ENCODE measurements at regions not wholly inside any gene's neighbourhood (a gene's known extent, or its start where the extent isn't known, plus 50 kb on each side); places are given as distances from the start of the nearest gene placed in this dataset.

- no peak for ATAC-seq
- no peaks in the 10 kb centered on the region for H3K4me1 Mint-ChIP-seq (ENCODE audit: low read depth)
- peaks cover 2% of the 10 kb centered on the region for H3K9me3 Mint-ChIP-seq
- ChIA-PET POLR2A (no interaction called here), CTCF (interaction anchor here (2.6 kb wide), 1 partner anchor 190 kb away, joined by 10 read pairs; no protein-coding TSS in a partner anchor)
- H3K27ac Mint-ChIP-seq, result no peak overlapping the region
- DNase-seq, result no peak
- TF ChIP-seq, protein P1, sequence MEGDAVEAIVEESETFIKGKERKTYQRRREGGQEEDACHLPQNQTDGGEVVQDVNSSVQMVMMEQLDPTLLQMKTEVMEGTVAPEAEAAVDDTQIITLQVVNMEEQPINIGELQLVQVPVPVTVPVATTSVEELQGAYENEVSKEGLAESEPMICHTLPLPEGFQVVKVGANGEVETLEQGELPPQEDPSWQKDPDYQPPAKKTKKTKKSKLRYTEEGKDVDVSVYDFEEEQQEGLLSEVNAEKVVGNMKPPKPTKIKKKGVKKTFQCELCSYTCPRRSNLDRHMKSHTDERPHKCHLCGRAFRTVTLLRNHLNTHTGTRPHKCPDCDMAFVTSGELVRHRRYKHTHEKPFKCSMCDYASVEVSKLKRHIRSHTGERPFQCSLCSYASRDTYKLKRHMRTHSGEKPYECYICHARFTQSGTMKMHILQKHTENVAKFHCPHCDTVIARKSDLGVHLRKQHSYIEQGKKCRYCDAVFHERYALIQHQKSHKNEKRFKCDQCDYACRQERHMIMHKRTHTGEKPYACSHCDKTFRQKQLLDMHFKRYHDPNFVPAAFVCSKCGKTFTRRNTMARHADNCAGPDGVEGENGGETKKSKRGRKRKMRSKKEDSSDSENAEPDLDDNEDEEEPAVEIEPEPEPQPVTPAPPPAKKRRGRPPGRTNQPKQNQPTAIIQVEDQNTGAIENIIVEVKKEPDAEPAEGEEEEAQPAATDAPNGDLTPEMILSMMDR (IDR thresholded peaks at IDR 0.05), result no peak
- intact Hi-C loops (cut with micrococcal nuclease), result no loop called here
- no peak overlapping the region for H3K4me3 Mint-ChIP-seq
- H3K27me3 Mint-ChIP-seq, result no peaks in the 10 kb centered on the region
- H3K36me3 Mint-ChIP-seq (ENCODE audit: low read depth), result no peaks in the 10 kb centered on the region
Measured at GRCh38 chr11:95515371-95515770, 274.2 kb downstream of the FAM76B start.

DNA sequence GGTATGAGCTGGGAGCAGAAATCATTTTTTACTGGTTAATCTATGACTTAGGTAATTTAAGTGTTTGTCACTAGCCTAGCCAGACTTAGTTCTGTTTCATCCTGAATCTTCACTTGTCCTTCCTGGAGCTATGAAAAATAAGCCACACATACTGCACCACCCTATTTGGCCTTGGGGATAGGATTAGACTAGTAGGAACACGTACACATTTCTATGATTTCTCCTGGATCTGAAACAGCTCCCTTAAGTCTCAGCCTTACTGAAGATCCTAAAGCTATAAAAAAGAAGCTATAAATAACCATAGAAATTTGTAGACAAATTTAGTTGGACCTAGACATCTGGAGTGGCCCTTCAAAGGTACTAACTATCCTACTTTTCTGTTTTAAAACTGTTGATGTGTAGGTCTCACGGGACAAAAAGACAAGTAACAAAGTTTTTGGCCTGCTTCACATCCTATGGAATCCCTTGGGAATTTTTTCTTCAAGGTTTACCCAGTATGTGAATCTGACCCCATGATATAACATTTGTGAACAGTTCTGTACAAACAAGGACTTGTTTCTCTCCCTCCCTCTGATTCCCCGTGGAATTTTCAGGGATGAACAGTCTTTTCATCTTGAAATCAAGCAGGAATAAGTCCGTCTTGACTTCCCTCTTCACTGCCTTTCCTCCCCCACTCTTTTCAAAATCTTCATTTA, 275.0 kb downstream of the FAM76B start:
- ChIA-PET CTCF (interaction anchor here (0.7 kb wide), 1 partner anchor 191 kb away, joined by 3 read pairs; no protein-coding TSS in a partner anchor), POLR2A (no interaction called here)
- H3K9me3 Mint-ChIP-seq, result no peaks in the 10 kb centered on the region
- H3K4me3 Mint-ChIP-seq, result no peak overlapping the region
- ATAC-seq, result no peak
- no peaks in the 10 kb centered on the region for H3K27me3 Mint-ChIP-seq
- no peak for DNase-seq
- no peaks in the 10 kb centered on the region for H3K4me1 Mint-ChIP-seq (ENCODE audit: low read depth)
- H3K27ac Mint-ChIP-seq, result no peak overlapping the region
- intact Hi-C loops (cut with micrococcal nuclease), result no loop called here
- H3K36me3 Mint-ChIP-seq (ENCODE audit: low read depth), result no peaks in the 10 kb centered on the region
- TF ChIP-seq, protein P1 (IDR thresholded peaks at IDR 0.05), result no peak

DNA sequence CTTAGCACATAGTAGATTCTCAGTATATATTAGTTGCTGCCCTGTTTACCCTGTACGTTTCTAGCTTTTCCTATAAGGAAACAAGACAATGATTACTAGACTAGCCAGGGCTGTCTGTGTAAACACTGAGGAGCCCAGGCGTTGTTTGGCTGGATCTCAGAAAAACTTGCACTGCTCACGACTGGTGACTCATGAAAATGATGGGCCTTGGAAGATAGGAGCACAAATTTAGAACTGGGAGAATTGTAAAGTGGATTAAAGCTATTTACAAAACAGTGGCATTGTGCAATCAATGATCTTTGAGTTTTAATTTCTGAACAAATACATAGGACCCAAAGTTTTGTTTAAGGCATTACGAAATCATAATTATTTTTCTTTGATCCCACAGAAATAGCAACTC, 276.9 kb downstream of the FAM76B start:
- H3K27ac Mint-ChIP-seq, result no peak overlapping the region
- no peaks in the 10 kb centered on the region for H3K27me3 Mint-ChIP-seq
- no peak overlapping the region for H3K4me3 Mint-ChIP-seq
- no peaks in the 10 kb centered on the region for H3K4me1 Mint-ChIP-seq (ENCODE audit: low read depth)
- ChIA-PET CTCF (interaction anchor here (2.5 kb wide), 1 partner anchor 193 kb away, joined by 11 read pairs; no protein-coding TSS in a partner anchor), POLR2A (no interaction called here)
- H3K9me3 Mint-ChIP-seq, result no peaks in the 10 kb centered on the region
- ATAC-seq (no peak), DNase-seq (no peak)
- TF ChIP-seq, protein P1 (IDR thresholded peaks at IDR 0.05), result no peak
- H3K36me3 Mint-ChIP-seq (ENCODE audit: low read depth), result no peaks in the 10 kb centered on the region
- intact Hi-C loops (cut with micrococcal nuclease), result no loop called here

DNA sequence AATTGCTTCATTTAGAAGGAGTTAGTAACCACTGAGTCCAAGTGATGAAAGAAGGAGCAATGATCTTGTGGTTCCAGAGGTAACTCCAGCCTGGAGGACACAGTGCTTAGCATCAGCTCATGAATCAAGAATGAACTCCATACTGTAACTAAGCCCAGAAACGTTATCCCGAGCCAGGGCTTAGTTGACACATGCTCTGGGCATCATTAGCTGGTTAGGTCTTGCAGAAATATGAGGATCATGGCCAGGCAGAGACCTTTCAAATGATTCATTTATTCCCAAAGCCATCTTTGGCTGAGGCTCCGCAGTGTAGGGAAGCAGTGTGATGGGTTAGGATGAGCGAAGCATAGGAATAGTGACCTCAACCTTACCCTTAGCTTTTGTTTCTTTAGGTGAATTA, 277.4 kb downstream of the FAM76B start:
- Mint-ChIP-seq H3K9me3 (no peaks in the 10 kb centered on the region), H3K4me1 (ENCODE audit: low read depth) (no peaks in the 10 kb centered on the region), H3K27ac (no peak overlapping the region), H3K27me3 (no peaks in the 10 kb centered on the region), H3K4me3 (no peak overlapping the region), H3K36me3 (ENCODE audit: low read depth) (no peaks in the 10 kb centered on the region)
- ChIA-PET POLR2A (no interaction called here), CTCF (interaction anchor here (2.5 kb wide), 1 partner anchor 193 kb away, joined by 11 read pairs; no protein-coding TSS in a partner anchor)
- DNase-seq, result no peak
- ATAC-seq, result no peak
- TF ChIP-seq, protein P1 (IDR thresholded peaks at IDR 0.05), result no peak
- intact Hi-C loops (cut with micrococcal nuclease), result no loop called here

DNA sequence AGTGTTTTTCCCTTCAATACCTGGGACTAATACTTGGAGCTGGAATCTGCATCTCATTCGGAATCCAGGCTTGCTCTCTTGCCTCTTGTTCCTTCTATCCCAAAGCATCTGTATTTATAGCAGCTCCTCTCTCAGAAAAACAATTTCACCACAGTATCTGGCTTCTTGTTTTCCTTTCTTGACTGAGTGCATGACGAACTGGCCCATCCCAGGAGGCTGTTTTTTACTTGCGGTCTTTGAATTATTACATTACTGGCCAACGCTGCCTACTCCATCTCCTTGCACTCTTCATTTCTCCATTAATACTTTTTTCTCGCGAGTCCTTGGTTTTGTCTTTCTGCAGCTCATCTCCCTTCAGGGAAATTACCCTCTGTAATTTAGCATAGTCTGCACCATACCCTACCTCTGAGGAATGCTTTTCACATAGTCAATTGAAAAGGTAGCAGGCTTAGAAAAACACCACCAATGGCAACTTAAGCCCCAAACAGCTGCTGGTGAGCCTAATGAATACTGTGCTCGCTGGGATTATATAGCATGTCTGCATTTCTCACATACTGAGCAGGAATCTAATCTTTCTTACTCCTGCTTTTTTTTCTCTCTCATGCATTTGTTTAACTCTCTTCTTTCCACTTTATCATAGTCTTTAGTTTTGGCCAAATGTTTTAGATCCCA, 277.4 kb upstream of the SESN3 start:
- H3K9me3 Mint-ChIP-seq, result no peaks in the 10 kb centered on the region
- H3K4me1 Mint-ChIP-seq (ENCODE audit: low read depth), result peaks cover 4% of the 10 kb centered on the region
- POLR2A ChIA-PET, result no interaction called here
- H3K27me3 Mint-ChIP-seq, result no peaks in the 10 kb centered on the region
- no peak overlapping the region for H3K4me3 Mint-ChIP-seq
- H3K36me3 Mint-ChIP-seq (ENCODE audit: low read depth), result no peaks in the 10 kb centered on the region
- DNase-seq (no peak), ATAC-seq (no peak)
- H3K27ac Mint-ChIP-seq, result no peak overlapping the region
- intact Hi-C loops (cut with micrococcal nuclease), result no loop called here
- TF ChIP-seq, protein P1 (IDR thresholded peaks at IDR 0.05), result no peak
- CTCF ChIA-PET, result interaction anchor here (0.7 to 2.3 kb wide), 5 partner anchors 10 to 197 kb away, joined by 3 to 16 read pairs (median 6); no protein-coding TSS in a partner anchor
